Sigmoid colon (tissue), 6 donors: ENCODE measurements at regions not wholly inside any gene's neighbourhood (a gene's known extent, or its start where the extent isn't known, plus 50 kb on each side); places are given as distances from the start of the nearest gene placed in this dataset.
"Not testable (repeated sequence)": the region's sequence is repeated elsewhere in the genome, so short reads cannot be mapped to it uniquely, and the experiment has no call there.

Experiments
- DNase-seq: peaks from one replicate; pipeline ENCODE4 v3.0.0-alpha.2; 2019
- H3K27ac ChIP-seq, 4 donors: fragments of 200-600 bp; sonication (generic); one replicate each; pipeline ENCODE4 v1.5.1; 2016 to 2019; ENCODE audit warnings: mild to moderate bottlenecking in 1 of 4
- H3K27me3 ChIP-seq, 3 donors: fragments of 200-600 bp; sonication (generic); one replicate each; pipeline ENCODE4 v1.5.1; 2019; ENCODE audit warnings: mild to moderate bottlenecking in 1 of 3
- H3K36me3 ChIP-seq, 4 donors: fragments of 200-600 bp; sonication (generic); one replicate each; pipeline ENCODE4 v1.5.1; 2016 to 2019
- H3K4me1 ChIP-seq, 4 donors: fragments of 200-600 bp; sonication (generic); one replicate each; pipeline ENCODE4 v1.5.1; 2017 to 2019
- H3K4me3 ChIP-seq, 4 donors: fragments of 200-600 bp; sonication (generic); one replicate each; pipeline ENCODE4 v1.5.1; 2017 to 2019; ENCODE audit warnings: mild to moderate bottlenecking in 2 of 4, moderate library complexity in 1 of 4
- H3K9me3 ChIP-seq, 4 donors: fragments of 200-600 bp in 3 of 4; sonication (generic) in 3 of 4; one replicate each; pipeline versions ENCODE4 v1.5.1 to v1.6.1; 2013 to 2019
- EP300 ChIP-seq, 4 donors: sonication (generic); formaldehyde crosslinking; IDR thresholded peaks; one replicate each; pipeline ENCODE4 v1.6.1; 2017; ENCODE audit warnings: antibody characterized with exemption in 4 of 4
- POLR2A ChIP-seq, 2 donors: fragments of 450-650 bp; IDR thresholded peaks; one replicate each; pipeline ENCODE4 v1.6.1; 2016; ENCODE audit warnings: antibody characterized with exemption in 2 of 2, mild to moderate bottlenecking in 2 of 2, moderate library complexity in 2 of 2
- POLR2AphosphoS5 ChIP-seq, 4 donors: sonication (generic); formaldehyde crosslinking; IDR thresholded peaks; one replicate each; pipeline ENCODE4 v1.6.1; 2017; ENCODE audit warnings: antibody characterized with exemption in 4 of 4
- WGBS, 2 donors: extraction: QIAGEN DNeasy Blood & Tissue Kit; methylation state at CpG; one replicate each; pipeline ENCODE4 v1.1.7; 2013; 5-methylcytosine and 5-hydroxymethylcytosine counted together
- intact Hi-C: fragments of 100-400 bp; cut with DNase I; formaldehyde crosslinking; loops from one replicate; pipeline ENCODE4 v1.15.1; 2023
- TF ChIP-seq, protein P1 (sequence below), 4 experiments: fragments of 450-650 bp in 3 of 4; fragments of 200-600 bp in 1 of 4; IDR thresholded peaks; one replicate each; pipeline ENCODE4 v1.5.1; 2016 to 2019; ENCODE audit warnings: antibody characterized with exemption in 4 of 4, mild to moderate bottlenecking in 3 of 4, moderate library complexity in 2 of 4
- donor health status: healthy with polysubstance abuse.
- donor health status: healthy.

DNA sequence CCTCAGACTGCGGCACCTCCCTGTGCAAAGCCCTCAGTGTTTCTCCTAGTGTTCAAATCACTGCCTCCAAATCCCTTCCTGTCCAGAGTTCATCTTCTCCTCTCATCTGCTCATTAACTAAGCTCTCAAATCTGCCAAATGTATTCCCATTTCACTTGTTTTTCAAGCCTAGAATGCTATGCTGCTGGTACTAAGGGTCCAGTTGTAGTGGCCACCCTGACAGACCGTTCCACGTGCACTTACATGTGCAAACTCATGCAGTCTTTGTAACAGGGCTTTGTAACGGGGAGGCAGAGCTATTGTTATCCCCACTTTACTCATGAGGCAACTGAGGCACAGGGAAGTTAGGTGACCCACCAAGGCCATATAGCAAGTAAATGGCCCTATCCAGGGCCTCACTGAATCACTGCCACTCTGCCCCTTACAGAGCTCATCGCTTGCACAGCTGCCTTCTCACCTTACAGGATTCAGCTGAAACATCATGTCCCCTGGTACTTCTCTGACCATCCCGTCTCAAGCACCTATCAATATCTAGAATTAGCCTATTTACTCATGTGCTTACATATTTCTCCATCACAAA, 153.0 kb upstream of the PDE1C start:
- 86 to 92% methylated on average over 6 of the region's 6 CpGs for WGBS, 2 donors
- no peak for TF ChIP-seq EP300 (IDR thresholded peaks at IDR 0.05)
- no peak for TF ChIP-seq POLR2AphosphoS5 (IDR thresholded peaks at IDR 0.05)
- TF ChIP-seq, protein P1, sequence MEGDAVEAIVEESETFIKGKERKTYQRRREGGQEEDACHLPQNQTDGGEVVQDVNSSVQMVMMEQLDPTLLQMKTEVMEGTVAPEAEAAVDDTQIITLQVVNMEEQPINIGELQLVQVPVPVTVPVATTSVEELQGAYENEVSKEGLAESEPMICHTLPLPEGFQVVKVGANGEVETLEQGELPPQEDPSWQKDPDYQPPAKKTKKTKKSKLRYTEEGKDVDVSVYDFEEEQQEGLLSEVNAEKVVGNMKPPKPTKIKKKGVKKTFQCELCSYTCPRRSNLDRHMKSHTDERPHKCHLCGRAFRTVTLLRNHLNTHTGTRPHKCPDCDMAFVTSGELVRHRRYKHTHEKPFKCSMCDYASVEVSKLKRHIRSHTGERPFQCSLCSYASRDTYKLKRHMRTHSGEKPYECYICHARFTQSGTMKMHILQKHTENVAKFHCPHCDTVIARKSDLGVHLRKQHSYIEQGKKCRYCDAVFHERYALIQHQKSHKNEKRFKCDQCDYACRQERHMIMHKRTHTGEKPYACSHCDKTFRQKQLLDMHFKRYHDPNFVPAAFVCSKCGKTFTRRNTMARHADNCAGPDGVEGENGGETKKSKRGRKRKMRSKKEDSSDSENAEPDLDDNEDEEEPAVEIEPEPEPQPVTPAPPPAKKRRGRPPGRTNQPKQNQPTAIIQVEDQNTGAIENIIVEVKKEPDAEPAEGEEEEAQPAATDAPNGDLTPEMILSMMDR (IDR thresholded peaks at IDR 0.05) = no peak
- no peak for TF ChIP-seq POLR2A (IDR thresholded peaks at IDR 0.05)
- Histone ChIP-seq H3K27me3 (no peaks in the 10 kb centered on the region), H3K27ac (no peak overlapping the region), H3K9me3 (peaks cover 0 to 5% (median 2%) of the 10 kb centered on the region in 4 donors), H3K4me3 (no peak overlapping the region), H3K4me1 (no peaks in the 10 kb centered on the region), H3K36me3 (no peaks in the 10 kb centered on the region)
- DNase-seq = no peak
- intact Hi-C loops = no loop called here

DNA sequence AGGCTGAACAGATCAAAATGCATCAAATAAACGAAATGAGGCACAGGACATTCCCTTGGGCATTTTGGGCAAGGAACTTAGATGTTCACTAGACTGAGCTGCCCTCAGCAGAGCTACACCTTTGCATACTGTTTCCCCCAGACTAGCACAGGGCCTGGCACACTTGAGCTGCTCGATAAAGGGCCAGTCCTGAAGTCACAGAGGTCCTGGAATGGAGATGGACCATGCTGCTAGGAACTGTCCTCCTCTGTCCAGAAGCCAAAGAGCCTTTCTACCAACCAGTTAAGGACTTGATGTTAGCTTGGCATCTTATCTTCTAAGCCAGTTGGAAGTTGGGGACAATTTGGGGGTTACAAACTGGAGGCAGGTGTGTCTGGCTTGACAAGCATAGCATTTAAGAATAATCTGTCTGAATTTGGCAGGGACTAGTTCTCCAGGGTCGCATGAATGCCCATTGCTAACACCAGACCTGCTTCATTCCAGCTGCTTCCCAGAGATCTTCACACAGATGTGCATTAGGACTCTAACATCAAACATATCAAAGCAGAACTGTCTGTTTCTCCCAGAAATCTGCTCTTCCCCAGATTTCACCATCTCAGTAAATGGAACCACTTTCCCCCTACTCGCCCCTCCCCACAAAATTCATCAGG, 152.2 kb upstream of the PDE1C start:
- no peak for DNase-seq
- H3K9me3 ChIP-seq = no peaks in the 10 kb centered on the region
- WGBS, 2 donors = 58 to 69% methylated on average over 4 of the region's 4 CpGs
- no peaks in the 10 kb centered on the region for H3K27me3 ChIP-seq
- H3K4me1 ChIP-seq = no peaks in the 10 kb centered on the region
- TF ChIP-seq EP300 (IDR thresholded peaks at IDR 0.05) = no peak
- TF ChIP-seq POLR2AphosphoS5 (IDR thresholded peaks at IDR 0.05) = no peak
- TF ChIP-seq, protein P1 (IDR thresholded peaks at IDR 0.05) = no peak
- TF ChIP-seq POLR2A (IDR thresholded peaks at IDR 0.05) = no peak
- H3K36me3 ChIP-seq = no peaks in the 10 kb centered on the region
- intact Hi-C loops = no loop called here
- no peak overlapping the region for H3K27ac ChIP-seq
- no peak overlapping the region for H3K4me3 ChIP-seq

DNA sequence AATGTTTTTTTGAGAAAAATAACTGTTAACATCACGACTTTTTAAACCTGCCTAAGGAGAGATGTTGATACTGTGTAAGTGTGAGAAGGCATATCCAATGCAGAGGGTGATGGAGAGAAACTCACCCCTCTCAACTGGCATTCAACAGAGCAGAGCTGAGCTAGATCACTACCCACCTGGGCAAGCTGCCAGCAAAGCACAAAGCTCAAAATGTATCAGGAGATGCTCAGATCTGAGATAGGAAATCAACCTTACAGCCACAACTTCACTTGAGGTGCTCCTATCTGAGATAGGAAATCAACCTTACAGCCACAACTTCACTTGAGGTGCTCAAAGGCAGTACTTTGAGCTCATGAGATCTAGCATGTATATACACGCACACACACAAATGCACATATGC, 151.5 kb upstream of the PDE1C start:
- TF ChIP-seq POLR2AphosphoS5 (IDR thresholded peaks at IDR 0.05) = no peak
- TF ChIP-seq, protein P1 (IDR thresholded peaks at IDR 0.05) = no peak
- TF ChIP-seq POLR2A (IDR thresholded peaks at IDR 0.05) = no peak
- no peak for TF ChIP-seq EP300 (IDR thresholded peaks at IDR 0.05)
- intact Hi-C loops = no loop called here
- 66 to 76% methylated on average over 2 of the region's 2 CpGs for WGBS, 2 donors

DNA sequence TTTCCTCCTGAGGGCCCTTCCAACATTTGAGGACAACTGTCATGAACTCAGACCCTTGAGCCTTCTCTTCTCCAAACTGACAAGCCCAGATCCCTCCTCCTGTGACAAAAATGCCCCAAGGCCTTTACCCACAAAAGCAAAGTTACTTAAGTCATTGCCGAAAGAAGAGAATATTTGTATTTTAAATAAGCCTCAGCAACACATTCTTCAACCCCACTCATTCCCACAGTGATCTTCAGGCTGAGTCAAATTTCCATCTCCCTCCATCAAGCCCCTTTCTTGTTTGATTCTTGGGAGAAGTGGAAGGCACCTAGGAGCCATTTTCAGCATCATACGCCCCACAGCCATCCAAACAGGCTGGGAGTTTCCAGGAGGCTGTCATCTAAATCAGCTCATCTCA, 150.8 kb upstream of the PDE1C start:
- H3K36me3 ChIP-seq = no peaks in the 10 kb centered on the region
- no peak overlapping the region for H3K4me3 ChIP-seq
- no peak for TF ChIP-seq EP300 (IDR thresholded peaks at IDR 0.05)
- TF ChIP-seq, protein P1 (IDR thresholded peaks at IDR 0.05) = no peak
- no peak for TF ChIP-seq POLR2A (IDR thresholded peaks at IDR 0.05)
- TF ChIP-seq POLR2AphosphoS5 (IDR thresholded peaks at IDR 0.05) = no peak
- H3K9me3 ChIP-seq = no peaks in the 10 kb centered on the region
- WGBS, 2 donors = 89 to 93% methylated on average over 2 of the region's 2 CpGs
- no peaks in the 10 kb centered on the region for H3K4me1 ChIP-seq
- no peak for DNase-seq
- H3K27ac ChIP-seq = no peak overlapping the region
- no peaks in the 10 kb centered on the region for H3K27me3 ChIP-seq
- intact Hi-C loops = no loop called here

More for the DNA sequence above, 151.5 kb upstream of the PDE1C start:
- H3K27me3 ChIP-seq = no peaks in the 10 kb centered on the region
- H3K4me3 ChIP-seq = no peak overlapping the region
- no peak overlapping the region for H3K27ac ChIP-seq
- H3K9me3 ChIP-seq = no peaks in the 10 kb centered on the region
- DNase-seq = no peak
- no peaks in the 10 kb centered on the region for H3K4me1 ChIP-seq
- no peaks in the 10 kb centered on the region for H3K36me3 ChIP-seq

DNA sequence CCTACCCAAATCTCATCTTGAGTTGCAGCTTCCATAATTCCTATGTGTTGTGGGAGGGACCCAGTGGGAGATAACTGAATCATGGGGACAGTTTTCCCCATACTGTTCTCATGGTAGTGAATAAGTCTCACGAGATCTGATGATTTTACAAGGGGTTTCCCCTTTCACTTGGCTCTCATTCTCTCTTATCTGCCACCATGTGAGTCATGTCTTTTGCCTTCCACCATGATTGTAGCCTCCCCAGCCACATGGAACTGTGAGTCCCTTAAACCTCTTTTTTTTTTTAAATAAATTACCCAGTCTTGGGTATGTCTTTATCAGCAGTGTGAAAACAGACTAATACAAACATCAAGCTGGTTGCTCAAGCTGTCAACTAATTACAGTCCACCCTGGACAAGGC, 149.6 kb upstream of the PDE1C start:
- H3K4me1 ChIP-seq, H3K36me3 ChIP-seq, H3K27me3 ChIP-seq, intact Hi-C loops, H3K4me3 ChIP-seq, DNase-seq, H3K27ac ChIP-seq, H3K9me3 ChIP-seq: not testable (repeated sequence)
- WGBS, 2 donors = 29 to 60% methylated on average over 1 of the region's 1 CpG
